ENCODE measurements at regions not wholly inside any gene's neighbourhood (a gene's known extent, or its start where the extent isn't known, plus 50 kb on each side); places are given as distances from the start of the nearest gene placed in this dataset.
"Not testable (repeated sequence)": the region's sequence is repeated elsewhere in the genome, so short reads cannot be mapped to it uniquely, and the experiment has no call there.

- ATAC-seq: no peak
Observed at GRCh38 chr5:77867194-77867691, 91.1 kb upstream of the TBCA start.

- ATAC-seq: no peak
Observed at GRCh38 chr5:77866198-77866597, 90.1 kb upstream of the TBCA start.

- ATAC-seq: no peak
Observed at GRCh38 chr5:77864997-77865396, 88.9 kb upstream of the TBCA start.

DNA sequence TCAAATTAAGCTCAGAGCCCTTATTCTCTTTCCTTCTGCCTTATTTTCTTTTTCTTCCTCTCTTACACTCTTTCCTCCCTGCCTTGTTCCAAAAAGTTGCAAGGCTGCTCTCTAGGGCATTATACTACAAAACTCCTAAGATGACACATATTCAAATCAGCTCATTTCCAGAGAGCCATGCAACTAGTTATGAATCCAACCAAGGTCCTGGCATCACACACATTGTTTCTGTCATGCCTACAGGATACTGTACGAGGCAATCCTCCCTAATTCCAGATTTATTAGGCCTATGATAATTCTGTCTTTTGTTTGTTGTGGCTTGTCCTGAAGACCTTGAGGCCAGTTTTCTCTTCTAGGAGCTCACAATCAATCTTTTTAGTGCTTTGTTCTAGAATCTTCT is 87.0 kb upstream of the TBCA start:
- ATAC-seq: no peak

GRCh38 chr5:77861576-77861975 is 85.4 kb upstream of the TBCA start:
- no peak for ATAC-seq

- ATAC-seq: no peak
Observed at GRCh38 chr5:77859306-77859705, 83.2 kb upstream of the TBCA start.

GRCh38 chr5:77858678-77859077 is 82.5 kb upstream of the TBCA start:
- ATAC-seq: not testable (repeated sequence)

DNA sequence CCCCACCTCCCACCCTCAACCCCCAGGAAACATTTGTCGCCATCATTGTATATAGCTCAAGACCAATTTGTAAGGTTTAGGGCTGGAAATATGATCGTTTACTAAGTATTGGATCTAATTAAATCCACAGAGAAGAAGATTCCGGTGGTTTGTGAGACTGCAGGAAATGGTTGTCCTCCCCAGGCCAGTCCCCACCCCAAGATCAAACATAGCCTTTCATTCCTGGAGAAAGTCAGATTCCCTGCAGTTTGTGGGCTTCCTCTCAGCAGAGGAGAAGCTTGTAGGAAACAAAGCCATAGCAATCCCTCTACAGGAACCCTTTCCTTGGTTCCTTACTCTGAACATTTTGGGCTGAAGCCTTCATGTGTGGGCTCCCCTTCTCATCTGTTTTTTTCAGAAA is 79.2 kb upstream of the TBCA start:
- no peak for ATAC-seq

DNA sequence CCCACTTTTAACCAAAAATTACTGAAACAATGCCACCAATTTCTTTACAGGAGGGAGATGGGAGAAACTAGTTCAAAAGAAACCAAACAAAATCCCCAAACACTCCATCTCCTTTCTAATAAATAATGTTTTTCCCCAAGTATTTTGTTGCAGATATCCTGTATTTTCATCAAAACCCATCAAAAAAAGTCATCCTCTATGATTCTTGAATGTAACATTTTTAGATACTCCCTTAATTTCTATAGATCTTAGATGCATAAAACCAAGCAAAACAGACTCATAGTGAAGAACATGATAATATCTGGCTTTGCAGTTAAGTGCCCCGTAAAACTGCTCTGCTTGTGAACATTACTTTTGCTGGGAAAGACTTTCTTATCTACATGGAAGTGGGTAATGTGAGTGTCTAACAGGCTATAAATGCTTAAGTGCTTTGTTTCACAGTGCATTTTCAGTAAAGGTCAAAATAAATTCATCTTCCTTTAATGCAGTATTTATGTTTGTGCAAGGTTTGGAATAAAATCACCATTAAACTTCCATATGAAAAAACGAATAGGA is 77.3 kb upstream of the TBCA start:
- ATAC-seq: no peak

DNA sequence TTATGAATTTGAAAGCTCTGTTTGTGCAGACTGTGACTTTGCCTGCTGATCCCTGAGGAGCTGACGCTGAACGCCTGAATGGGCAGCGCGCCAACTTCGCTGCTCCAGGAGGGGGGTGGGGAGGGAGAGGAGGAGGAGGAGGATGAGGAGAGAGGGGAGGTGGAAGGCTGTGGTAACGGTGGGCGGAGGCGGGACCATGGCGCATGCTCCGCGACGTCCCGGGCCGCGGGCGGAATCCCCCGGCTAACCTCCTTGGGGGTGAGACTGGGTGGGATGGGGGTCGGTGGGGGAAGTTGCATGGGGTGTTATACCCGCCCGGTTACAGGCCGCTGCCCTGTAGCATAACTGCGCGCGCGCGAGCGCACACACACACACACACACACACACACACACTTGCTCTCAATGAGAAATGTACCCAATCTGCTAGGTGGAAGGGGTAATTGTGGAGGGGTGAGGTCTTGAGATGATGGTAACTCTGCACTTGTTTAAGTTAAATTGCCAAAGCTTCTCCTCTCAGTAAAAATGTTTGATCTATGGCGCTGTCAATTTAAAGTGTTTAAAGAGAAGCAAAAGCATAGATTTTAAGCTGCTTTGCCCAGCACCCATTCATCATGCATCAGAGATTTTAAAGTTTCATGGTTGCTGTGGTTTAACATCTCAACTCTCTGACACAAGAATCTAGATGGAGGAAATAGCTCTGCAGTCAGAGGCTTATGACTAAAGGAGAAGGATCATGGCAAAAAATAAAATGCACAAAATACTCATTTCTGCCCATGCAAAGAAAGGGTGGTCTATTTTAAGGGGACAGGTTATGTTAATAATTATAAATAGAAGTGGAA is 76.6 kb upstream of the TBCA start:
- ATAC-seq: peak; percentile 48 to 54

- ATAC-seq: no peak
Observed at GRCh38 chr5:77852068-77852513, 76.0 kb upstream of the TBCA start.

GRCh38 chr5:77851176-77852067 is 75.3 kb upstream of the TBCA start:
- no peak for ATAC-seq

DNA sequence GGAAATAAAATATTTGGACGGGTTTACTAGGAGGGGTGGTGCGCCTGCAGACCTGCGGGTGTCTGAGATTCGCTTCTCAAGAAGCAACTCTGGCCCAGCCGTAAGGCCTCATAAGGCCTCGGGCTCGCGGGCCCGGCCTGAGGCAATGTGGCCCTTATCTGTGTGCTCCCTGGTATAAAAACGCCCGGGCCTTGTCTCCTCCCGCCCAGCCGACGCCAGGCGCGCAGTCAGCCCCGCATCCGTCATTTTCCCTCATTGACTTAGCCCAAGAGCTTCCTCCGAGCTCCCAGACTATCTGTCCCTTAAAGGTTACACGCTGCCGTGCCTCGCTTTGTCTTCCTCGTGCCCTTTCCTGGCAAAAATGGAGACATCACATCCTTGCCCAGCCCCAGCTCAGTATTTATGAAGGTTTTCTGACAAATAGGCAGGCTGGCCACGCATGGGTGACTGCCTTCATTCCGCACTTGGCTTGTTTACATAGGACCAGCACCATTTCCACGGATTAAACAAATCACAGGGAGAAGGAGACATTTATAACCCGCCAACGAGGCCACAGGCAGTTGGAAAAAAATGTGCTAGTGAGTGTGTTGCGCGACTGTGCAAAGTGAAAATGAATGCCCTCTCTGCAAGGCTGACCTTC is 74.5 kb upstream of the TBCA start:
- no peak for ATAC-seq

DNA sequence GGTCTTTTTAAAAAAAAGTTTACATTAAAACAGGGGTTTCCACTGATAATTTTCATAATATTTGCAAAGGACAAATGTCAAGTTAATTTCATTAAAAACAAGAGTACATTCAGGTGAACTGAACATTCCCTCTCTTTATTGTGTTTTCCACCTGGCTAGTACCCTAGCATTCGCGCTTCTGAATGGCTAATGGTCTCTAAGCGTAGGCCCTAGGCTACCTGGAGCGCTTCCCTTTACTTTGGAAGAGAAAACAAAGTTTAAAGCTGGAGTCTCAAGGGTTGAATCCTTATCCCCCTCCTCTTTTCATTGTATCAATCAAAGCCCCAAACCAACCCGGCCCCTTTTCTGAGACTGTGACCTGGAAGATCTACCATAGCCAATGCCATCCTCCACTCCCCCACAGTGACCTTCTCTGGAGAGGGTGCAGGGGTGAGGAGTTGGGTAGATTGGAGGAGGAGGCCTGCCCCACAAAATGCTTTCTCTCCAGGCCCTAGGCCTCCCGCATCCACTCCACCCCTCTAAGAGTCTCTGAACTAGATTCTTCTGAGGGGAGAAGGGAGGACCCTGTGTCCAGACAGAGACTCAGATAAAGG is 73.3 kb upstream of the TBCA start:
- ATAC-seq: no peak

DNA sequence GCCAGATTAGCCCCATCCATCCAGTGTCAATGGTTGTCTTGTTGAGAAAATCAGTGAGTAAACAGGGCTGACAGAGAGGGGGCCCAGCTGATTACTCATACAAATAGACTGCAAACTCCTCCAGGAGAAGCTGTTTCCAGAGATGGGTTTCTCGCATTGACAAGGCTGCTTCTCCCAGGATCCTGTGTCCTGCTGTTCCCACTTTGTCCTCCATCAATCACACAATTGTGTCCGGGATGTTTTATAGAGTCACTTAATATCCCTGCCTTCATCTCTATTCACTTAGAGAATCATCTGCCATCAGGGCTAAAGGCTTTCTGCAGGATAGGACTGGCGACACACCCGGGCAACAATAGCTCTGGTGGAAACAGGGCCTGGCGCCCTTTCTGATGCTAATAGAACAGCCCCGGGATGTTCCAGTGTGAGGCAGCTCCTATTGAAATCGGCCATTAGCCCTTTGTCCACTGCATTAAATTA is 71.7 kb upstream of the TBCA start:
- ATAC-seq: no peak

GRCh38 chr5:77847129-77847460 is 71.0 kb upstream of the TBCA start:
- ATAC-seq: no peak

GRCh38 chr5:77846422-77847128 is 70.4 kb upstream of the TBCA start:
- ATAC-seq: no peak

DNA sequence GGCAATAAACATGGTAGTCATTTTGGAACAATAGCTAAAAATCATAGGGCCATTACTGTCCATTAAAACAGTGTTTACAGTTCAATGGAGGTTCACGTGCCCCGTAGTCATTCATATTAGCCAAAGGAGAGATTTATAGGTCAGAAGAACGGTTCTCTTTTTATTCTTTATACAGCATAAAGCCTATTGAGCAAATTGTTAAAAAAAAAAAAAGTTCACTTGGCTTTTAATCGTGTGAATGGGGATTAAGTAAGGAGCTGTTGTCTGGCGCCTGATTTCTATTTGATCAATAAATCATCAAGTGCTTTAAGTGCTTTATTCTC is 69.1 kb upstream of the TBCA start:
- no peak for ATAC-seq

- no peak for ATAC-seq
Observed at GRCh38 chr5:77844623-77845323, 68.6 kb upstream of the TBCA start.

DNA sequence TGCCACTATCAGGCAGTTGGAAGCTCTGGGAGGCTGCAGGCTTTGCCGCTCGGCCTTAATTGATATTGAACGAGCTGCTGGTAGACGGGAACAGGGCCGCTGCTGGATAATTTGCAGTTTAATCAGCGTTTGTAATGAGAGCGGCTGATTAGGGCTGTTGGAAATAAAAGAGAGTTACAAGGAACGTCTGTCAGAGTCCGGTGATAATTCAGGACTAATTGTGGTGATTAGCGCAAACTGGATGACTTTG is 68.2 kb upstream of the TBCA start:
- ATAC-seq: no peak

DNA sequence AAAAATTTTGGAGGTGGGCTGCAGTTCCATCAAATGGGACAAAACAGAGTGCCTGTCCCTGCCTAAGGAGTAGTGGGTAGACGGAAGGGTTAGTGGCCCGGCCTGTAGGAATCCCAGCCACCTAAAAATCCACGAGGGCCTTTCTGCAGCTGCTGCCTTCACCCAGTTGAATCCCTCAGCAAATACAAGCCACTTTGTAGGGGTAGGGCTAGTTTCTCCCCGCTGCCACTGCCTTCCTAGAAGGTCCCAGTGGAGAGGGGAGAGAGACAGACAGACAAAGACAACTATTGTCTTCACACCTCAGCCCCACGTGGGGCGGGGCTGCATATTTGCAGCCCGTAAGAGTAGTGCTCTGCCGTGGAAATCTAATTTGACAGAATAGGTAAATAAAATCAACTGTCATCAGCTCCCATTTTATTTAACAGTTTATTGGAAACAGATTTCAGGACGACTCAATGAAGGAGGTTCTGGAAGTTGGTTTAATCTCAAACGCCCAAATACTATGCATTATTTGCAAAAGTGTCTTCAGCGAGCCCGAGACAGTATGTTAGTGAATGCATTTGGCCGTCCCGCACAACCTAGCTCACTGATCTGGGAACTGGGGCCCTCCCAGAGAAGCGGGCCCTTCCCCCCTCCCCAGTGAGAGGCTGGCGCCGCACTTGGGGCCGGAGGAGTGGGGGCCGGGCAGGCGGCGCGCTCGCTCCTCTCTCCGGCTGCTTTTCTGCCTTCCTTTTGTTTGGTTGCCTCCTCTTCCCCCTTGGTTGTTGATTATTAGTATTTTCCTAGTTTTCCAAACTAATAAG is 67.6 kb upstream of the TBCA start:
- ATAC-seq: no peak

Data from activated CD4-positive, CD25-positive, alpha-beta regulatory T cell treated with anti-CD3 and anti-CD28 coated beads, Interleukin-2, amount 50 U/mL, for 24 hours (primary cell).